T-helper 1 cell treated with Interleukin-12 subunit alpha and Interleukin-12 subunit beta and Interleukin-4 antibody, amounts not matched to agents 30 ng/mL and 1 ng/mL, for 36 hours (primary cell): ENCODE measurements at regions not wholly inside any gene's neighbourhood (a gene's known extent, or its start where the extent isn't known, plus 50 kb on each side); places are given as distances from the start of the nearest gene placed in this dataset.

Experiments
- intact Hi-C: fragments of 100-400 bp; cut with micrococcal nuclease; formaldehyde crosslinking; loops from one replicate; pipeline ENCODE4 v1.15.1; 2024

GRCh38 chr6:56349194-56349593 lies 101.8 kb upstream of the COL21A1 start:
- intact Hi-C loops = no loop called here

- intact Hi-C loops = no loop called here
Observed at GRCh38 chr6:56348578-56348977, 101.2 kb upstream of the COL21A1 start.

DNA sequence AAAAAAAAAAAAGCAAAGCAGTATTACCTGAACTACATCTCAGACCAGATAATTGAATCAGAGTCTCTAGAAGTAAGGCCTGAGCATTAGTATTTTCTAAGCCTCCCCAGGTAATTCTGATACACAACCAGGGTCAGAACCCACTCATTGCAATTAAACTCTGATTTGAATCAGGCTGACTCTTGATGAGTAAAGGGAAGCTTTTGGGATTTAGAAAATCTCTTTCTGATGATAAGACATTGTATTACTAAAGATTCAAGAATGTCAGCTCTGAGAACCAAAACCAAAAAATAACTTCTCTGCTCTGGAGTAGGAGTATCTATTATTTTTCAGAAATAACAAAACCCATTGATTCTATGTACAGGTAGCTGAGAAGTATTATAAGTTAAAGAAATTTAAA lies 100.1 kb upstream of the COL21A1 start:
- intact Hi-C loops = no loop called here

- intact Hi-C loops = no loop called here
Observed at GRCh38 chr6:56346958-56347357, 99.6 kb upstream of the COL21A1 start.

- intact Hi-C loops = no loop called here
Observed at GRCh38 chr6:56345376-56345995, 98.1 kb upstream of the COL21A1 start.

DNA sequence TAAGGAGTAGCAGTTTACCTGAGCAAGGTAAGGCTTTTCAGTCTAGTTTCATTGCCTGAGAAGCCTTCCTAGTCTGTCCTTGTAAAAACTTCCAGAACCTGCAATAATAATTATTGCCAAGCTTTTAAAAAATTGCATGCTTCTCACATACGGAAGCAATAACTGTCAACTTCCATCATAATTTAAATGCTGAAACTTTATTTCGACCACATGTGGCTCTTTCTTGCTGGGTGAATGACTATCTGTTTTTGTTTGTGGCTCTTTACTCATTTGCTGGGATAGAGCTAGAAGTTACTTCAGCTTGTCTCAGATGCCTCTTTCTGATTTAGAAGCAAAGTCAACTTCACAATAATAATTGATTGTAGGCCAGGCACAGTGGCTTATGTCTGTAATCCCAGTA lies 95.9 kb upstream of the COL21A1 start:
- intact Hi-C loops = no loop called here

GRCh38 chr6:56339524-56339923 lies 92.1 kb upstream of the COL21A1 start:
- intact Hi-C loops = no loop called here

GRCh38 chr6:56335726-56336125 lies 88.3 kb upstream of the COL21A1 start:
- intact Hi-C loops = no loop called here

DNA sequence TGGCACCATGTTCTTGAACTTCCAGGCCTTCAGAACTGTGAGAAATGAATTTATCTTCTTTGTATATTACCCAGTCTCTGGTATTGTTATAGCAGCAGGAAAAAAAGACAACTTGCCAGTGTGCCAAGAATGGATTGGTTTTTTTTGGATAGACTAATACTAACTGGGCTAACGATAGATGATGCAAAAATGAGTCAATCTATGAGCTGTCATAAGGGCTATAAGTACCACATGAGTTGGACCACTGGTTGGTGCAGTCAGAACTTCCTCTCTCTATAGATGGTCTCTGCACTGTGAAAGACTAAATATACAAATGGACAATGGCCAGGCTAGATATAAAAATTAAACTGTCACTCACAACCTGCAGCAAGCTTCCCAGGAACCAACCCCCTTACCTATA lies 87.6 kb upstream of the COL21A1 start:
- intact Hi-C loops = no loop called here

- intact Hi-C loops = no loop called here
Observed at GRCh38 chr6:56329271-56330050, 82.1 kb upstream of the COL21A1 start.

DNA sequence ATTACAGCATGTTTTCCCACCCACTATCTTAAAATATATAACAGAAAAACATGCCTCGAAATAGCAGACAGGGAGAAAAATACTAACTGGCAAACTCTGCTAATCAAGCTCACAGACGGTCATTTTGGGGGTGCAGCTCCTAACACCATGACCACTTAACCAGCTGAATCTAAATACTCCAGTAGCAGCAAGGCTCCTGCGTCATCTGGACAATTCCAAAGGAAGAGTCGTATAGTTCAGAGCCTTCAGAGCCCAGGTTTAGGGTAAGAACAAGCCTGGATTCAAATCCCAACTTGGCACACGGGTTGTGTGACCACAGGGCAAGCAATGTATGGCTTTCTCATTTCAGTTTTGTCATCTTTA lies 81.3 kb upstream of the COL21A1 start:
- intact Hi-C loops = no loop called here

GRCh38 chr6:56327946-56328727 lies 80.8 kb upstream of the COL21A1 start:
- intact Hi-C loops = no loop called here

GRCh38 chr6:56324396-56324795 lies 77.0 kb upstream of the COL21A1 start:
- intact Hi-C loops = no loop called here

DNA sequence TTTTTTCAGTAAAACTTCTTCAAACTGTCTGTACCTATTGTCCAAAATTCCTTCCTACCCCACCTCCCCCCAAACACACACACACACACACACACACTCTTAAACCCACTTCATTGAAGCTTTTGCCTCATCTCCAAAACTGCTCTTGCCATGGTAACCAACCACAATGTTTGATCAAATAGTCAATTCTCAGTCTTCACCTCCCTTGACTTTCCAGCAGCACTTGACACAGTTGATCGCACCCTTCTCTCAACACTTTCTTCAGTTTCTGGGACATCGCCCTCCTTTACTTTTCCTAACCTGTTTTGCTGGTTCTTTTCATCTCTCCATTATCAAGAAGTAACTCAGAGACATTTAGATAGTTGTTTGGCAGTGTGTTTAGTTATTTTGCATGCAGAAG lies 71.5 kb upstream of the COL21A1 start:
- intact Hi-C loops = no loop called here

DNA sequence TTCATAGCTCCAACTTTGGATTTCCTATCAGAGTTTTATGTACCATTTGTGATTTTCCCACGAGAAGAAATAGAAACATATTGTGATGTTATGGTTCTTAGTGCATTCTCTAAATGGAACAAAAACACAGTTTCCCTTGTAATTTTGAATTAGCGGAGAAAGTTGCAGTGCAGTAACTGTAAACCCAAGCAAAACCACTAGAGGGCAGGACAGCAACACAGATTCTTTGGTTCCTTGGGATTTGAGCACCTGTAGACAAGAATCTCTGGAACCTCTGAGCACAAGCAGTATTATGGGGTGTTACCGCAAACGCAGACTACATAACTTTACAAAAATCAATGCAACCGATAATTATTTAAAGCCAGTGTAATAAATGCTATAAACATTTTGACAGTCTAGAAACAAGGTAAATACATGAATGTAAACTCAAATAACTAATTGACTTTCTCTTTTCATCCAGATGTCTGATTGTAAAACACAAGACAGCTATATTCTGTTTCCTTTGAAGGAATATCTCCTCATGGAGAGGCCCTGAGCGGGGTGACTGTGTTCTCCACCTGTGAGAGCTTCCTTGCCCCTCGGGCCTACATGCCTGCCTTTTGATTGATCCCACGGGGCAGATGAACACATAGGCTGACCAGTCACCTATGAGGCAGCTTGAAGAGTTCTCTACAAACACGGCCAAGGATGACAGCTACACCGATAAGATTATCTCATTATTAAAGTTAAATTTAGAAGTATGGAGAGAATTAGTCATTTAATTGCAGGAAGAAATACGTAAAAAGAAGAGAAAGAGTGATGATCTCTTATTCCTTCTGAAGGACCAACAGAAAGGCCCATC lies 67.5 kb upstream of the COL21A1 start:
- intact Hi-C loops = loop anchor here (1.0 kb wide), 2 partner anchors 255 to 278 kb away; no protein-coding TSS in a partner anchor

DNA sequence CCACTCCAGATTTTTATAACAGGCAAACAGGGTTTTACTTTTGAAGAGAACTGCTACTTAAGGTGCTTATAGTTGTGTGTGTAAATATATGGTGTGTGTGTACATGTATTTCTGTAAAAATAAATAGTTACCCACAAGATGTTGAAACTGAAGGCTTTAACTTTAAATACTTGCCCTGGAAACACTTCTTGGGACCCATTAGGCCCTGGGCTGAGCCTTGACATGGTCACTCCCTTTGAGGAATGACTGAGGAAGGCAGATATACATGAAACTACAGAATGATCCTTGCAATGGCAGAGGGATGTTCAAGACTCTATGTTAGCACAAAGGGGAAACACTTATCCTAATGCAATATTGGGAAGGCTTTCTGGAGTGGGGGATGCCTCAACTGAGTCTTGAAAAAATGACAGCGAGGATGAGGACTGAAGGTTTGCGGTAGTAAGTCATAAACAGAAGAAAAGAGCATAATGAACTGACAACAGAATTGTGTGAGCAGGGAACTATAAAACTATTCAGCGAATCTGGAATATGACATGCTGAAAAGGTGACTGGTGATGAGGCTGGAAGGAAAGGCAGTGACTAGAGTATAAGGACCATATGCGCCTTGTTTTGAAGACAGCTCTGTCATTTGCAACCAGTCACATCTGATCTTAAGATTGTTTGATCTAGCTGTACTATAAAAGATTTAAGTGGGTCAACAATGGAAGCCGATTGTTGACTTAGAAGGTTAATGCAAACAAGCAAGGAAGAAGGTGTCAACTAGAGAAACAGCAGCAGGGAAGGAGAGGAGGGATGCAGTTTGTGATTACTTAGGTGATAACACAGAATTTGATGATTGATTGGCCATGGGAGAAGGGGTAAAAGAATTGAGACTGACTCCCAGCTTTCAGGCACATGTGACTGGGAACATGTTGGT lies 64.4 kb upstream of the COL21A1 start:
- intact Hi-C loops = no loop called here

DNA sequence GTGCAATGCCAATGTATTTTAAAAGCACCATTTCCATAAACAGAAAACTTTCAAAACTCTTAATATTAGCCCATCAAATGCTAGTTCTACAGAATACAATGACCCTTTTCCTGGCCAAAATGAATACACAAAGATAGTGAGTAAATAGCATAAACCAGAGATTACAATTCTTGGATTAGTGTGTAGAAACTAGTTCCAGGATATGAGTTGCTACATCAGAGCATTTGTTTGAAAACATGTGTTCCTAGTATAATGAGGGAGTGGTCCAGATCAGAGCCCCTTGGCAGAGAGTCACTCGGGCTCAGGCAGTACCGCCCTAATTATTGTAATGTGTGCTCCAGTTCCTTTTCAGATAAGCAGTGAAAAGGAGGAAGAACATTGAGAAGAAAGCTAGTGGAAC lies 63.7 kb upstream of the COL21A1 start:
- intact Hi-C loops = no loop called here

DNA sequence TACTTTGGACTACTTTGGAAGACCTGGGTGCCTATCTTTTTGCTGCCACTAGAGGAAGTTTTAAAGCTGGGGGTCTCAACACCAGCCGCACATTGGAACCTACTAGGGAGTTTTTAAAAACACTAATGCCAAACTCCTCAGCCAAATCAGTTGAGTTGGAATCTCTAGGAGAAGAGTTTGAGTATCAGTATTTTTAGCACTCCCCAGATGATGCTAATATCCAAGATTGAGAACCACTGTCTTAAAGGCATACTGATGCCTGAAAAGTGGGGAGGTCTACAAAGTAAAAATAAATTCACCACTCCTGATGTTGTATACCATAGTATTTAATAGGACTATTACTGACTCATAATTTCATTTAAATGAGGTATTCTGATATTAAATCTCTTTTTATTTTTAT lies 62.9 kb upstream of the COL21A1 start:
- intact Hi-C loops = no loop called here

DNA sequence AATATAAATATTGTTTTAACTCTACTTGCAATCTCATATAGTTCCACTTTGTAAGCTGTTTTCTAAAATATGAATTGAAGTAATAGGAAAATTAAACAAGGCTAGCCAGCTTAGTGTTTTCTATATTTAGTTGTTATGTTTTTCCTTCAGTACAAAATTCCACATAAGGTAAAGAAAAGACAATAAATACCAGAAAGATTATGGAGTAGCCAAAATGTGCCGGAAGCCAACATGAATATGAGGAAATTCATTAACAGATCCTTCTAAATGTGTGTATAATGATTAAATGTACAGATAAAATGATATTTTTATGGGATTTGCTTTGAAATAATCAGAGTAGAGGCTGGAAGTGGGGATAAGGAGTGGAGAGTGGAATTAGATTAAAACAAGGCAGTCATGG lies 52.5 kb upstream of the COL21A1 start:
- intact Hi-C loops = no loop called here
